HCT116 (cell line): ENCODE measurements at regions not wholly inside any gene's neighbourhood (a gene's known extent, or its start where the extent isn't known, plus 50 kb on each side); places are given as distances from the start of the nearest gene placed in this dataset.

ENCODE experiments used
- ATAC-seq: fragments of 200-7000 bp; cut with Tn5 transposase; 2 replicates; pipeline ENCODE4 v1.9.1; 2020; ENCODE audit warnings: mild to moderate bottlenecking, moderate library complexity
- BruUV-seq: library from RNA; stranded (reverse); fragments of 400-500 nt; replicated peaks from 2 replicates; lab custom pipeline; 2021; lab: Mats Ljungman, UMichigan
- CTCF ChIA-PET: fragments of 300-600 bp; sonication (Branson Sonifier 250); formaldehyde crosslinking; loops from one replicate; lab custom pipeline; 2021; ENCODE audit warnings: antibody characterized with exemption; lab: Charles Lee
- POLR2A ChIA-PET: fragments of 300-600, 350-600 bp; sonication (Branson Sonifier 250); formaldehyde crosslinking; loops from one replicate; lab custom pipeline; 2021; ENCODE audit warnings: antibody characterized with exemption; lab: Charles Lee
- RAD21 ChIA-PET, 2 experiments: fragments of 300-600 bp; sonication (Branson Sonifier 250); formaldehyde crosslinking; loops; one replicate each; lab custom pipeline; 2023; ENCODE audit warnings: low total read pairs in 2 of 2; ENCODE audit not compliant: uncharacterized antibody in 2 of 2, unreplicated experiment in 2 of 2, low non-redundant PET in 1 of 2; lab: Charles Lee
- DNase-seq: peaks from one replicate; pipeline ENCODE4 v3.0.0-alpha.2; 2010; ENCODE audit warnings: low read depth, low spot score
- H2AFZ ChIP-seq: fragments of 200-600 bp; shearing (Covaris generic), sonication (generic); 2 replicates; pipeline ENCODE4 v1.6.1; 2017; ENCODE audit warnings: low read depth, mixed run types, mixed read lengths, antibody characterized with exemption, low read length; ENCODE audit not compliant: poor library complexity, severe bottlenecking
- H3K27ac ChIP-seq: 2 replicates; pipeline ENCODE4 v1.5.1; 2012; ENCODE audit warnings: low read depth, low read length
- H3K27me3 ChIP-seq: fragments of 200-600 bp; sonication (generic); 2 replicates; pipeline ENCODE4 v1.6.1; 2016; ENCODE audit warnings: mixed run types, low read length, mixed read lengths; ENCODE audit not compliant: insufficient read depth
- H3K36me3 ChIP-seq, 2 experiments: fragments of 200-500 bp in 1 of 2; fragments of 200-600 bp in 1 of 2; sonication (Bioruptor generic) in 1 of 2; sonication (generic) in 1 of 2; 2 replicates each; pipeline versions ENCODE4 v1.5.1 to v1.6.1; 2014 to 2016; ENCODE audit warnings: low read length in 2 of 2, inconsistent platforms in 1 of 2, mixed read lengths in 1 of 2, mixed run types in 1 of 2; ENCODE audit not compliant: insufficient read depth in 2 of 2, control insufficient read depth in 1 of 2
- H3K4me1 ChIP-seq, 2 experiments: fragments of 200-600 bp in 1 of 2; sonication (generic) in 1 of 2; 2 replicates each; pipeline versions ENCODE4 v1.5.1 to v1.6.1; 2012 to 2017; ENCODE audit warnings: low read length in 2 of 2, inconsistent platforms in 1 of 2, mild to moderate bottlenecking in 1 of 2, mixed read lengths in 1 of 2, mixed run types in 1 of 2, moderate library complexity in 1 of 2; ENCODE audit not compliant: insufficient read depth in 2 of 2, control insufficient read depth in 1 of 2
- H3K4me2 ChIP-seq: fragments of 200-600 bp; sonication (generic); 2 replicates; pipeline ENCODE4 v1.6.1; 2017; ENCODE audit warnings: mixed run types, low read length, mixed read lengths
- H3K4me3 ChIP-seq, 2 experiments: fragments of 200-600 bp in 1 of 2; sonication (generic) in 1 of 2; replicated peaks in 1 of 2; 2 replicates each; pipeline ENCODE4 v1.5.1; 2011 to 2016; ENCODE audit warnings: low read length in 2 of 2, control low read depth in 1 of 2, low read depth in 1 of 2, mild to moderate bottlenecking in 1 of 2, mixed read lengths in 1 of 2, mixed run types in 1 of 2
- H3K79me2 ChIP-seq: fragments of 200-600 bp; sonication (generic); 2 replicates; pipeline ENCODE4 v1.6.1; 2017; ENCODE audit warnings: mild to moderate bottlenecking, mixed run types, low read length, moderate library complexity, mixed read lengths; ENCODE audit not compliant: insufficient read depth
- H3K9ac ChIP-seq: fragments of 200-600 bp; sonication (generic); 2 replicates; pipeline ENCODE4 v1.6.1; 2016; ENCODE audit warnings: low read length, mixed read lengths
- H3K9me2 ChIP-seq: fragments of 200-600 bp; sonication (generic), shearing (Covaris generic); 2 replicates; pipeline ENCODE4 v1.6.1; 2017; ENCODE audit warnings: mixed run types, mild to moderate bottlenecking, moderate library complexity; ENCODE audit not compliant: insufficient read depth
- H3K9me3 ChIP-seq, 2 experiments: fragments of 200-500 bp in 1 of 2; fragments of 200-600 bp in 1 of 2; sonication (Bioruptor generic) in 1 of 2; sonication (generic) in 1 of 2; 2 replicates each; pipeline ENCODE4 v1.6.1; 2014 to 2017; ENCODE audit warnings: low read length in 2 of 2, mixed read lengths in 2 of 2, inconsistent platforms in 1 of 2, low read depth in 1 of 2, mild to moderate bottlenecking in 1 of 2, mixed run types in 1 of 2, moderate library complexity in 1 of 2; ENCODE audit not compliant: control insufficient read depth in 1 of 2, insufficient read depth in 1 of 2
- H4K20me1 ChIP-seq: fragments of 200-600 bp; sonication (generic), shearing (Covaris generic); 2 replicates; pipeline ENCODE4 v1.6.1; 2017; ENCODE audit warnings: mixed run types, mild to moderate bottlenecking, moderate library complexity; ENCODE audit not compliant: insufficient read depth
- ATF3 ChIP-seq: IDR thresholded peaks from 2 replicates; pipeline ENCODE4 v1.6.1; 2012
- CTCF ChIP-seq, 3 experiments: fragments of 200-600 bp in 1 of 3; sonication (generic) in 1 of 3; IDR thresholded peaks in 2 of 3; conservative IDR thresholded peaks in 1 of 3; 2 replicates each; pipeline ENCODE4 v1.5.1; 2012 to 2017; ENCODE audit warnings: low read depth in 2 of 3, low read length in 2 of 3, antibody characterized with exemption in 1 of 3, borderline replicate concordance in 1 of 3, control low read depth in 1 of 3, mild to moderate bottlenecking in 1 of 3, mixed read lengths in 1 of 3, mixed run types in 1 of 3, moderate library complexity in 1 of 3; ENCODE audit not compliant: insufficient read depth in 1 of 3
- ELF1 ChIP-seq: IDR thresholded peaks from 2 replicates; pipeline ENCODE4 v1.6.1; 2012; ENCODE audit warnings: low read depth, borderline replicate concordance
- JUND ChIP-seq: IDR thresholded peaks from 2 replicates; pipeline ENCODE4 v1.6.1; 2012
- POLR2A ChIP-seq: IDR thresholded peaks from 2 replicates; pipeline ENCODE4 v1.7.0; 2011; ENCODE audit warnings: borderline replicate concordance; ENCODE audit not compliant: insufficient read depth, insufficient read length; ENCODE audit errors: extremely low read depth
- REST ChIP-seq: IDR thresholded peaks from 2 replicates; pipeline ENCODE4 v1.6.1; 2012; ENCODE audit warnings: low read depth
- intact Hi-C: fragments of 100-400 bp; cut with micrococcal nuclease; formaldehyde crosslinking; loops from 2 replicates; pipeline ENCODE4 v1.10.0; 2022

- no peak overlapping the region for H3K27ac ChIP-seq
- intact Hi-C loops, result no loop called here
- ATAC-seq (no peak), DNase-seq (no peak)
- H3K4me3 ChIP-seq, result no peak overlapping the region
- H3K9ac ChIP-seq, result no peak overlapping the region
- no peaks in the 10 kb centered on the region for H3K79me2 ChIP-seq
- H3K9me2 ChIP-seq, result no peaks in the 10 kb centered on the region
- no peak overlapping the region for H3K4me2 ChIP-seq
- H3K27me3 ChIP-seq, result no peaks in the 10 kb centered on the region; the same call in 1 of the 2 replicates
- no peak overlapping the region for H2AFZ ChIP-seq
- H3K36me3 ChIP-seq, result no peaks in the 10 kb centered on the region
- RAD21 ChIA-PET, result interaction anchor here in 1 of 2 experiments (0.5 kb wide), 1 partner anchor 49 kb away, joined by 3 read pairs; no protein-coding TSS in a partner anchor
- H4K20me1 ChIP-seq, result no peaks in the 10 kb centered on the region
- TF ChIP-seq ATF3, result no peak
- no peak for TF ChIP-seq JUND
- TF ChIP-seq REST, result no peak
- TF ChIP-seq CTCF (IDR thresholded peaks at IDR 0.05 in 2 of 3, conservative IDR thresholded peaks at IDR 0.05 in 1 of 3; ENCODE audit: borderline replicate concordance in 1 of 3, insufficient read depth in 1 of 3, low read depth in 2 of 3, low read length in 2 of 3), result no peak
- no peak for TF ChIP-seq ELF1
- TF ChIP-seq POLR2A, result no peak
- POLR2A ChIA-PET, result no interaction called here
- H3K9me3 ChIP-seq, result no peaks in the 10 kb centered on the region
- no TSS peak for BruUV-seq
- CTCF ChIA-PET, result no interaction called here
- no peaks in the 10 kb centered on the region for H3K4me1 ChIP-seq
Measured at GRCh38 chr9:99660191-99660636, 161.5 kb upstream of the NR4A3 start.
